Mesodermal cell (in vitro differentiated cells): ENCODE measurements at regions not wholly inside any gene's neighbourhood (a gene's known extent, or its start where the extent isn't known, plus 50 kb on each side); places are given as distances from the start of the nearest gene placed in this dataset.

Source experiments
- H3K27ac ChIP-seq: 2 replicates; pipeline ENCODE4 v1.7.0; 2013; ENCODE audit warnings: mild to moderate bottlenecking, low read depth, low read length, moderate library complexity; ENCODE audit not compliant: severe bottlenecking
- H3K36me3 ChIP-seq: 2 replicates; pipeline ENCODE4 v1.7.1; 2013; ENCODE audit warnings: mild to moderate bottlenecking, low read length, moderate library complexity; ENCODE audit not compliant: control insufficient read depth, insufficient read depth
- H3K4me1 ChIP-seq: one replicate; pipeline ENCODE4 v1.7.1; 2013; ENCODE audit warnings: mild to moderate bottlenecking, low read length; ENCODE audit not compliant: insufficient read depth, control insufficient read depth, poor library complexity, severe bottlenecking
- H3K4me3 ChIP-seq: 2 replicates; pipeline ENCODE4 v1.7.0; 2013; ENCODE audit warnings: low read length, control low read depth, mild to moderate bottlenecking; ENCODE audit not compliant: insufficient read depth, poor library complexity, severe bottlenecking; ENCODE audit errors: extremely low read depth
- H3K9me3 ChIP-seq: 2 replicates; pipeline ENCODE4 v1.7.1; 2013; ENCODE audit warnings: mild to moderate bottlenecking, low read length, moderate library complexity; ENCODE audit not compliant: control insufficient read depth
- WGBS, 2 experiments: methylation state at CpG; one replicate each; pipeline ENCODE4 v1.1.5; 2013; ENCODE audit warnings: missing lambda C conversion rate in 2 of 2; ENCODE audit not compliant: insufficient coverage in 2 of 2; 5-methylcytosine and 5-hydroxymethylcytosine counted together

- H3K9me3 ChIP-seq = no peaks in the 10 kb centered on the region
- H3K4me1 ChIP-seq = no peaks in the 10 kb centered on the region
- no peak overlapping the region for H3K4me3 ChIP-seq
- 89% methylated on average over 1 of the region's 1 CpG; no CpG with 5 or more reads in 1 of the 2 experiments for WGBS, 2 experiments
- no peak overlapping the region for H3K27ac ChIP-seq
- no peaks in the 10 kb centered on the region for H3K36me3 ChIP-seq
Measured at GRCh38 chr10:44313761-44314165, 71.1 kb downstream of the CXCL12 start.

DNA sequence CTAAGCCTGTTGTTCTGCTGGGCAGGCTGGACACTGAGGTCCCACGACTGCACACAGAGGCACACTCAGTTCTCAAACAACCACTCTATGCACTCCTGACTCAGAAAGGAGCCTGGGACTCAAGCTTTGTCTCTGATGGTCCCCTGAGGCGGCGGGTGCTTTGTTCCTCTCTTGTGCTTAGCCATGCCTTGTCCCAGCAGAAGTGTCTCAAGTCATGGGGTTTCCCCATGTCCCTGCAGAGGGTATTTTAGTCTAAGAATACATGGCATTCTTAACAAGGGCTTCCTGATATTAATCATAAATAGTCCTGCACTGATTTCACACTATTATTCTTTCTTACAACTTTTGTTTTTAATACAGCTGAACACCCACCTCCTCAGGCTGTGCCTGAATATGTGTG, 72.5 kb downstream of the CXCL12 start:
- WGBS, 2 experiments = 72% methylated on average over 3 of the region's 3 CpGs; no CpG with 5 or more reads in 1 of the 2 experiments

DNA sequence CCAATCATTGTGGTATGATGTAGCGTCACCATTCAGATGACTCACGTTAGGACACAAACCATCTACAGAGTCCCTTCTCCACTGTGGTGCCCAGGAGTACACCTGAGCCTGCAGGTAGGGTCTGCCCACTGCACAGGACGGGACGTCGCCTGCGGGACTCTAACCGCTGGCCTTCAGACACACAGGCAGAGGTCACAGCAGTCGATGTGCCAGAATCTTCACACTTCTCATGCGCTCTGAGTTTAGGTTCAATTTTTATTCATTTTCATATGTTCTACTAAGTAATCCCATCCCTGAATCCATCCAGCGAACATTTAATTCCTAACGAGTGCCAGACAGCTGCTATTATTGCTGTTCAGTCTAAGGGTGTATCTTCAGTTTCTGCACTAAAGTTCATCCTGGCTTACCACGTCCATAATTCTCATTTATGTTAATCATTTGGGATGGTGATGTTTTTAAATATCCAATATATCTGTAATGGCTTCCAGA, 73.3 kb downstream of the CXCL12 start:
- no peak overlapping the region for H3K27ac ChIP-seq
- H3K36me3 ChIP-seq = no peaks in the 10 kb centered on the region
- no peak overlapping the region for H3K4me3 ChIP-seq
- H3K4me1 ChIP-seq = no peaks in the 10 kb centered on the region
- no peaks in the 10 kb centered on the region for H3K9me3 ChIP-seq
- 82 to 95% methylated on average over 9 to 10 of the region's 12 CpGs for WGBS, 2 experiments

More for the DNA sequence above, 72.5 kb downstream of the CXCL12 start:
- H3K4me3 ChIP-seq = no peak overlapping the region
- H3K9me3 ChIP-seq = no peaks in the 10 kb centered on the region
- no peak overlapping the region for H3K27ac ChIP-seq
- H3K36me3 ChIP-seq = no peaks in the 10 kb centered on the region
- no peaks in the 10 kb centered on the region for H3K4me1 ChIP-seq

DNA sequence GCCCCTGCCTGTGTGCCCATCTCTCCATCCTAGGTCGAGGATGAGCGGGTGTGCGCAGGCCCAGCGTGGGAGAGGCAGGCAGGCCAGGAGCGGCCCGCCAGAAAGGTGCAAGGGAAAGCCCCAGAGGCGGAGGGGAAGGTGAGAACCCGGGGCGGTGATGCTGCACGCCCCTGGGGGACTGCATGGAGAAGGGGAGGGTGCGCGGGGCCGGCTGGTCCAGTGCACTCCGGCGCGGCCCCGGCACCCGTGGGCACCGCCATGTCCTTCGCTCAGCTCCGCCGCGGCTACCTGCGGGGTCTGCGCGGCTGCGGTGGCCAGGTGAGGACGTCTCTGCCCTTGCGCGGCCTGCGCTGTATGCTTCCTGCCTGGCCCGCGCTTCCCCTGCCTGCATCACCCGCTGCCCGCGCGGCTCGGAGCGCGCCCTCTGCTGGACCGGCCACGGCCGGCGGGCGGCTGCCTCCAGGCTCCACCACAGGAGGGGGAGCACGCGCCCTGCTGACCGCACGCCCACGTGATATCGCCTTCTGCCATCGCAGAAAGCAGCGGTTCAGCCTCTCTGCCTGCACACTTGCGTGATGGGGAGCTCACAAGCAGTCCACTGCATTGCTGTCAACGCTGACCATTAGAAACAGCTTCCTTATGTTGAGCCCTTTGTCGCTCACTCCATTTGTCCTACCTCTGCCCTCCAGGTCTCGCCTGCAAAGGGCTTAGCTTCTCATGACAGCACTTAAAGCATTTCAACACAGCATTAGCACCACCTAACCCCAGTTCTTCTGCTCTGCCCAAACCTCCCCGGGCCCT, 73.9 kb downstream of the CXCL12 start:
- no peaks in the 10 kb centered on the region for H3K9me3 ChIP-seq
- no peak overlapping the region for H3K27ac ChIP-seq
- H3K36me3 ChIP-seq = no peaks in the 10 kb centered on the region
- no peaks in the 10 kb centered on the region for H3K4me1 ChIP-seq
- WGBS, 2 experiments = 19 to 20% methylated on average over 36 to 54 of the region's 58 CpGs
- H3K4me3 ChIP-seq = no peak overlapping the region

DNA sequence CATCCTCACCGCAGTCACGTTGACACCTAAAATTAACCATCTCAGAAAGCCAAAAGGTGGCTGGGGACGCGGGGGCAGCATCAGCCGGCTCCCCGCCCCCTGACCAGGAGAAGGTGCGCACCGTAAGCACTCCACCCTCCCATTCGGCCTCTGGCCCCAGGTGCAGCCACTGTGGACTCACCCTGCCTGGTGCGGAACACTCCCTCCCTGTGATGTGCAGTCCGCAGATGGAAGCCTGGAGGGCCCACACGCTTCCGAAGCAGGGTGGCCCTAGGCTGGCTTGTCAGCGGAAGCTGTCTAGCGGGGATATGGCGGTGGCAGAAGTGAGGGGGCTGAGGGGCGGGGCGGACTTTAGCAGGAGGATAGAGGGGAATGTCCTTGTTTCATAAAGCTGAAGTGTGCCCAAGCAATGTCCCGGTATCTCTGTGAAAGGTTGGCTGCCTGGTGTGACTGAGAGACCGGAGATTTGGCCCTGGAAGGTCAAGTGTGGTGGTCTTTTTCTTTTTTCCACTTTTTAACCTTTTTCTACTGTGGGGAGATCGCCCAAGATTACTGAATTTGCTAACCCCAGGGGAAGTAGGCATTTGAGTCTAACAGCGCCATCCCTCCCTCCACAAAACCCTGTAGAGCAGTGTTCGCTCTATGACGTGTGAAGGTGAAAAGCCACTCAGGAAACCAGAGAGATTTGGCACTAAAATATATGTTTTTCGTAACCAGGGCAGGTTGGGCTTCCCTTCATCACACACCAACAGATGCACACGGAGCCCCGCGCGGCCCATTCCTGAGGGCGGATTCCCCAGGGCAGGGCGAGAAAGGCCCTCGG, 74.7 kb downstream of the CXCL12 start:
- Histone ChIP-seq H3K4me1 (no peaks in the 10 kb centered on the region), H3K9me3 (no peaks in the 10 kb centered on the region), H3K27ac (no peak overlapping the region), H3K4me3 (no peak overlapping the region), H3K36me3 (no peaks in the 10 kb centered on the region)
- 93 to 98% methylated on average over 21 to 24 of the region's 32 CpGs for WGBS, 2 experiments

DNA sequence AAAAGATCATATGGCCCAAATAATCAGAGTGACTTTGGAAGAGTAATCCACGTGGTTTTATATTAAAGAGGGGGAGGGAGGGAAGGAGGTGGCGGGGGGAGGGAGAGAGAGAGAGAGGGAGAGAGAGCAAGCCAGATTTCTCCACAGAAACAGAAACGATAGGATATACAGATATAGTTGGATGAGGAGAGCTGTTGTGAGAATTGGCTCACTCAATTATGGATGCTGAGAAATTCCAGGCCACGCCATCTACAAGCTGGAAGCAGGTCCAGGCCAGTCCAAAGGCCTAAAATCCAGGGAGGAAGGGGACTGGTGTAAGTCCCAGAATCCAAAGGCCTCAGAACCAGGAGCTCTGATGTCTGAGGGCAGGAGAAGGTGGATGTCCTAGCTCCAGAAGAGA, 75.5 kb downstream of the CXCL12 start:
- 73 to 88% methylated on average over 1 to 4 of the region's 4 CpGs for WGBS, 2 experiments
- H3K4me3 ChIP-seq = no peak overlapping the region
- H3K9me3 ChIP-seq = no peaks in the 10 kb centered on the region
- H3K36me3 ChIP-seq = no peaks in the 10 kb centered on the region
- H3K4me1 ChIP-seq = no peaks in the 10 kb centered on the region
- no peak overlapping the region for H3K27ac ChIP-seq

DNA sequence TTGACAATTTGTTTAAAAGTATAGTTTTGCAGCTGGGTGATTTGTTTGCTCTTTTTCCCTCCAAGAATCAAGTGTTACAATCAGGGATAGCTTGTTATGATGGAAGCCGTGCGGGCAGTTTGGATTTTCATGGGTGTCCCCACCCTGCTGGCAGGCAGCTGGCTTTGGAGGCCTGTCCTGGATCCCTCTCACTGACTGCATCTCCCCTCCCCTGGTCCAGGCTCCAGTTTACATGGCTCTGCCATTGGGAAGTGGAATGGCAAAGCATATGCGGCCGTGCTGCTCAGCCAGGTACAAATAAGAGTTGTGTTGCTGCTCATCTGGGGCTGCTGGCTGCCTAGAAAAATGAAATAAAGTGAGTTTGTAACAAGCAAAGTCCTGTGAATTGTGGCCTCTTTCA, 76.0 kb downstream of the CXCL12 start:
- 90 to 100% methylated on average over 2 of the region's 4 CpGs for WGBS, 2 experiments

DNA sequence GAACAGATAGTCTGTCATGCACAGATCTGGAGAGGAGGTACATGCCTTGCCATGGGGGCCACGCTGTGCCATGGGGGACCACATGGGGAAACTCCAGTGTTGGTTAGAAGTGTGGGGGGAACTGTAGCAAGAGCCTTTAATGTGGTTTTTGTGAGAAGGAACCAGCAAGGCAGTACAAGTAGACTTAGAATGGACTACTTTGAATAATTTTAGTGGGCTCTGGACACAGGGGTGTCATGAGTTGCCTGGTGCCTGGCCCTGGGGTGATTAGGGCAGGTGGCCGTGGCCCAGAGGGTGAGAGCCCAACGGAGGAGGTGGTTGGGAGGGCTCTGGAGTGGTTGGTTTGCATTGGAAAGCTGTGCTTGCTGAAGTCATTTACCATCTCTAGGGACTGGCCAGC, 77.2 kb downstream of the CXCL12 start:
- no peak overlapping the region for H3K4me3 ChIP-seq
- H3K4me1 ChIP-seq = no peaks in the 10 kb centered on the region
- 70 to 74% methylated on average over 2 to 3 of the region's 3 CpGs for WGBS, 2 experiments
- H3K9me3 ChIP-seq = peaks cover 5% of the 10 kb centered on the region
- H3K27ac ChIP-seq = no peak overlapping the region
- no peaks in the 10 kb centered on the region for H3K36me3 ChIP-seq

More for the DNA sequence above, 76.0 kb downstream of the CXCL12 start:
- Histone ChIP-seq H3K36me3 (no peaks in the 10 kb centered on the region), H3K9me3 (peaks cover 3% of the 10 kb centered on the region), H3K4me1 (no peaks in the 10 kb centered on the region), H3K27ac (no peak overlapping the region), H3K4me3 (no peak overlapping the region)

- peaks cover 5% of the 10 kb centered on the region for H3K9me3 ChIP-seq
- H3K4me1 ChIP-seq = no peaks in the 10 kb centered on the region
- H3K36me3 ChIP-seq = no peaks in the 10 kb centered on the region
- 78 to 82% methylated on average over 1 of the region's 2 CpGs for WGBS, 2 experiments
- no peak overlapping the region for H3K27ac ChIP-seq
- H3K4me3 ChIP-seq = no peak overlapping the region
Measured at GRCh38 chr10:44306762-44307161, 78.1 kb downstream of the CXCL12 start.

DNA sequence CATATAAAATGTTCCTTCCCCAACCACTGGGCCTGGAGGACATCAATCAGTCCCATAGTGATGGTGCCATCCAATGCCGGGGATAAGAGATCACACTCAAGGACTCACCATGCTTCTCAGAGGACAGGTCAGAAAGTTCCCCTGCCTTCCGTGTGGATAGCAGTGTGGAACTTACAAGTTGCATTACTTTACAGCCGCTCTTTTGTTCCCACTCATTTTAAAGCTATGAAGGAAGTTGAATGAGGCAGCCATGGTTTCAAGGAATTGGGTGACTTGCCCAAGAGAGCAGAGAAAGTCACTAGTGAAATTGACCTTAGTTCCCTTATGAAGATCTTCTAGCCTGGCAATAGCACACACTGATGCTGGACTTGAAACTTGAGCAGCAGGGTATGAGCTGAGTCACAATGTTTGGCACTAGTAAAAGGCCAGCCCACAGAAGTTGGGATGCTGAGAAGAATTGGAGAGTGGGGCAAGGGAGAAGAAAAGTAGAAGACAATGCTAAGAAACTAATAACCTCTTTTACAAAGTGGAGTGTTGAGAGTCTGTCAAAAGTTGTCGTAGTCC, 78.7 kb downstream of the CXCL12 start:
- H3K27ac ChIP-seq = no peak overlapping the region
- WGBS, 2 experiments = 50% methylated on average over 2 to 4 of the region's 4 CpGs
- no peaks in the 10 kb centered on the region for H3K4me1 ChIP-seq
- H3K4me3 ChIP-seq = no peak overlapping the region
- H3K9me3 ChIP-seq = peaks cover 5% of the 10 kb centered on the region
- no peaks in the 10 kb centered on the region for H3K36me3 ChIP-seq
